IMR-90 (cell line): ENCODE measurements at regions not wholly inside any gene's neighbourhood (a gene's known extent, or its start where the extent isn't known, plus 50 kb on each side); places are given as distances from the start of the nearest gene placed in this dataset.

ENCODE experiments used
- ATAC-seq: fragments of 200-7000 bp; cut with Tn5 transposase; 2 replicates; pipeline ENCODE4 v1.9.1; 2020; ENCODE audit warnings: low read depth, mild to moderate bottlenecking, moderate library complexity
- BruUV-seq: library from RNA; stranded (reverse); fragments of 400-500 nt; replicated peaks from 2 replicates; lab custom pipeline; 2021; lab: Mats Ljungman, UMichigan
- CTCF ChIA-PET: fragments of 300-600 bp; formaldehyde crosslinking; extraction: SDS; loops from one replicate; lab custom pipeline; 2021; ENCODE audit warnings: antibody characterized with exemption; lab: Yijun Ruan, JAX
- POLR2A ChIA-PET: fragments of 300-600 bp; sonication (Branson Sonifier 250); formaldehyde crosslinking; loops from one replicate; lab custom pipeline; 2022; ENCODE audit warnings: antibody characterized with exemption; ENCODE audit not compliant: unreplicated experiment; lab: Charles Lee
- DNase-seq: peaks from one replicate; pipeline ENCODE4 v3.0.0; 2013
- H2AFZ ChIP-seq: replicated peaks from 2 replicates; pipeline ENCODE3; 2013; ENCODE audit warnings: low read length, mild to moderate bottlenecking; ENCODE audit not compliant: poor library complexity
- H2AK5ac ChIP-seq: 2 replicates; pipeline ENCODE4 v1.6.1; 2013; ENCODE audit warnings: low read depth, low read length, inconsistent platforms
- H2AK9ac ChIP-seq: replicated peaks from 2 replicates; pipeline ENCODE3; 2013; ENCODE audit warnings: mild to moderate bottlenecking, low read depth, low read length, moderate library complexity; ENCODE audit not compliant: poor library complexity
- H2BK120ac ChIP-seq: 2 replicates; pipeline ENCODE4 v1.6.1; 2013; ENCODE audit warnings: low read depth, low read length, inconsistent platforms
- H2BK15ac ChIP-seq: 3 replicates; pipeline ENCODE4 v1.6.1; 2013; ENCODE audit warnings: low read depth, low read length, inconsistent platforms
- H2BK20ac ChIP-seq: 2 replicates; pipeline ENCODE4 v1.6.1; 2013; ENCODE audit warnings: low read depth, mild to moderate bottlenecking, inconsistent platforms, low read length, moderate library complexity
- H2BK5ac ChIP-seq: 2 replicates; pipeline ENCODE4 v1.6.1; 2013; ENCODE audit warnings: mild to moderate bottlenecking, low read depth, low read length, inconsistent platforms; ENCODE audit not compliant: poor library complexity, severe bottlenecking
- H3K14ac ChIP-seq: replicated peaks from 2 replicates; pipeline ENCODE4 v1.6.1; 2013; ENCODE audit warnings: low read depth, low read length, inconsistent platforms
- H3K18ac ChIP-seq: 2 replicates; pipeline ENCODE4 v1.6.1; 2013; ENCODE audit warnings: low read depth, low read length, control low read depth
- H3K23ac ChIP-seq: 2 replicates; pipeline ENCODE4 v1.6.1; 2013; ENCODE audit warnings: low read depth, low read length, inconsistent platforms
- H3K27ac ChIP-seq: 2 replicates; pipeline ENCODE4 v1.5.1; 2013; ENCODE audit warnings: mild to moderate bottlenecking, control low read depth, low read length; ENCODE audit not compliant: insufficient read depth
- H3K27me3 ChIP-seq: 2 replicates; pipeline ENCODE4 v1.6.1; 2013; ENCODE audit warnings: low read length; ENCODE audit not compliant: control insufficient read depth, insufficient read depth
- H3K36me3 ChIP-seq: 2 replicates; pipeline ENCODE4 v1.6.1; 2013; ENCODE audit warnings: low read length, mixed read lengths; ENCODE audit not compliant: control insufficient read depth, insufficient read depth
- H3K4ac ChIP-seq: 2 replicates; pipeline ENCODE4 v1.6.1; 2013; ENCODE audit warnings: low read depth, low read length, inconsistent platforms
- H3K4me1 ChIP-seq: 2 replicates; pipeline ENCODE4 v1.6.1; 2013; ENCODE audit warnings: low read length, mixed read lengths; ENCODE audit not compliant: control insufficient read depth, insufficient read depth
- H3K4me2 ChIP-seq: 2 replicates; pipeline ENCODE4 v1.6.1; 2013; ENCODE audit warnings: low read depth, mild to moderate bottlenecking, control low read depth, low read length, moderate library complexity
- H3K4me3 ChIP-seq: 2 replicates; pipeline ENCODE4 v1.5.1; 2013; ENCODE audit warnings: low read depth, mild to moderate bottlenecking, control low read depth, low read length, moderate library complexity; ENCODE audit not compliant: insufficient read depth
- H3K56ac ChIP-seq: 2 replicates; pipeline ENCODE4 v1.6.1; 2013; ENCODE audit warnings: low read length, inconsistent platforms; ENCODE audit not compliant: insufficient read depth; ENCODE audit errors: extremely low read depth
- H3K79me1 ChIP-seq, 2 experiments: 2 replicates each; pipeline ENCODE4 v1.6.1; 2013; ENCODE audit warnings: low read length in 2 of 2, inconsistent platforms in 1 of 2, low read depth in 1 of 2
- H3K9ac ChIP-seq: 2 replicates; pipeline ENCODE4 v1.6.1; 2013; ENCODE audit warnings: low read depth, low read length, control low read depth
- H3K9me1 ChIP-seq: 2 replicates; pipeline ENCODE4 v1.6.1; 2013; ENCODE audit warnings: low read length, inconsistent platforms; ENCODE audit not compliant: insufficient read depth
- H3K9me3 ChIP-seq: 2 replicates; pipeline ENCODE4 v1.6.1; 2013; ENCODE audit warnings: low read length; ENCODE audit not compliant: control insufficient read depth, insufficient read depth
- H4K20me1 ChIP-seq: 2 replicates; pipeline ENCODE4 v1.6.1; 2013; ENCODE audit warnings: low read length, inconsistent platforms; ENCODE audit not compliant: insufficient read depth
- H4K5ac ChIP-seq: 2 replicates; pipeline ENCODE4 v1.6.1; 2013; ENCODE audit warnings: mild to moderate bottlenecking, low read depth, low read length, control low read depth
- H4K8ac ChIP-seq, 2 experiments: 2 replicates each; pipeline ENCODE4 v1.6.1; 2013; ENCODE audit warnings: low read depth in 2 of 2, low read length in 2 of 2, control low read depth in 1 of 2, inconsistent platforms in 1 of 2
- H4K91ac ChIP-seq: 2 replicates; pipeline ENCODE4 v1.6.1; 2013; ENCODE audit warnings: low read depth, low read length, inconsistent platforms; ENCODE audit not compliant: insufficient read depth
- CEBPB ChIP-seq: IDR thresholded peaks from 2 replicates; pipeline ENCODE4 v1.6.1; 2012; ENCODE audit warnings: low read depth, low read length, improper control_type of control experiment
- POLR2A ChIP-seq: IDR thresholded peaks from 2 replicates; pipeline ENCODE4 v1.6.1; 2012; ENCODE audit warnings: mild to moderate bottlenecking, low read depth, low read length
- RCOR1 ChIP-seq: IDR thresholded peaks from 2 replicates; pipeline ENCODE4 v1.6.1; 2012; ENCODE audit warnings: mild to moderate bottlenecking, low read length, improper control_type of control experiment; ENCODE audit not compliant: insufficient replicate concordance
- RFX5 ChIP-seq: IDR thresholded peaks from 2 replicates; pipeline ENCODE4 v1.8.0; 2012; ENCODE audit warnings: low read depth, mild to moderate bottlenecking, low read length, moderate library complexity
- WGBS, 2 experiments: methylation state at CpG; one replicate each; pipeline versions ENCODE4 v1.1.5 to v1.1.7; 2013; ENCODE audit warnings: missing lambda C conversion rate in 2 of 2; ENCODE audit not compliant: insufficient read length in 1 of 2; ENCODE audit errors: extremely low coverage in 2 of 2; 5-methylcytosine and 5-hydroxymethylcytosine counted together
- dilution Hi-C: fragments of 300-500 bp; cut with HindIII; formaldehyde crosslinking; loops from one replicate; pipeline ENCODE4 v1.14.3; 2018; ENCODE audit warnings: low sequenced_read_pairs; ENCODE audit not compliant: unreplicated experiment
- in situ Hi-C: fragments of 300-500 bp; cut with MboI; formaldehyde crosslinking; loops from 3 replicates; pipeline ENCODE4 v1.14.3; 2019; ENCODE audit warnings: low sequenced_read_pairs, inconsistent platforms, mixed read lengths
- intact Hi-C: fragments of 100-400 bp; cut with micrococcal nuclease; formaldehyde crosslinking; loops from 2 replicates; pipeline ENCODE4 v1.10.0; 2022

DNA sequence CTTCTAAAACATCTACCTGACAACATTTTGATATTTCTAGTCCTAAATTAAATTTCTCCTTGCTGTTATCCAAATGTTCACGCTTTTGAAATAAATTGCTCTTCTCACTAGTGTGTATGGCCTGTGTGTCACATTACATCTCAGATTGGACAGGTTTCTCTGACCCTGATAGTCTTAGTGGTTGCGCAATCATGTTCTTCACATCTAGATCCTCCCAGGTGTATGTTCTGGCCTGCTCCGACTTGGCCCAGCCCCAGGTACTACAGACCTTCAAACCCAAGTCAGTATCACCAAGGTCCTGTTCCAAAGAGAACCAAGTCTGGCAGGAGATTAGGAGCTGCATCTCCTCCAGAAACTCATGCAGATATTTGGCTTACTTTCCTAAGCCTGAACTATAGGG is 209.5 kb downstream of the ASCL1 start:
- H3K23ac ChIP-seq, result no peak overlapping the region
- DNase-seq (no peak), ATAC-seq (no peak)
- H3K18ac ChIP-seq, result no peak overlapping the region
- H3K36me3 ChIP-seq, result no peaks in the 10 kb centered on the region
- H2AFZ ChIP-seq, result no peak overlapping the region
- H3K9me3 ChIP-seq, result peaks cover 7% of the 10 kb centered on the region; the same call in 1 of the 2 replicates
- ChIA-PET CTCF (no interaction called here), POLR2A (no interaction called here)
- no peak overlapping the region for H2BK5ac ChIP-seq
- intact Hi-C loops (no loop called here), in situ Hi-C loops (no loop called here), dilution Hi-C loops (no loop called here)
- H4K91ac ChIP-seq, result no peak overlapping the region
- H2BK15ac ChIP-seq, result no peak overlapping the region
- no peak overlapping the region for H3K56ac ChIP-seq
- H4K20me1 ChIP-seq, result no peaks in the 10 kb centered on the region
- no peaks in the 10 kb centered on the region for H3K9me1 ChIP-seq
- no peak overlapping the region for H2AK9ac ChIP-seq
- no peak overlapping the region for H3K9ac ChIP-seq
- BruUV-seq, result no TSS peak
- H4K5ac ChIP-seq, result no peak overlapping the region
- no peak for TF ChIP-seq RFX5
- TF ChIP-seq RCOR1, result no peak
- no peak for TF ChIP-seq POLR2A
- TF ChIP-seq CEBPB, result peak; percentile 90
- H3K4me2 ChIP-seq, result no peak overlapping the region
- no peak overlapping the region for H2BK20ac ChIP-seq
- no peak overlapping the region for H3K4me3 ChIP-seq
- H4K8ac ChIP-seq, result no peak overlapping the region
- H3K4ac ChIP-seq, result no peak overlapping the region
- H2AK5ac ChIP-seq, result no peak overlapping the region
- H3K79me1 ChIP-seq, result no peaks in the 10 kb centered on the region
- no peak overlapping the region for H3K27ac ChIP-seq
- H2BK120ac ChIP-seq, result no peak overlapping the region
- no peaks in the 10 kb centered on the region for H3K4me1 ChIP-seq
- no peak overlapping the region for H3K14ac ChIP-seq
- WGBS, 2 experiments, result no CpG with 5 or more reads among the region's 3 CpGs
- H3K27me3 ChIP-seq, result no peaks in the 10 kb centered on the region
